ENCODE measurements at regions not wholly inside any gene's neighbourhood (a gene's known extent, or its start where the extent isn't known, plus 50 kb on each side); places are given as distances from the start of the nearest gene placed in this dataset.

DNA sequence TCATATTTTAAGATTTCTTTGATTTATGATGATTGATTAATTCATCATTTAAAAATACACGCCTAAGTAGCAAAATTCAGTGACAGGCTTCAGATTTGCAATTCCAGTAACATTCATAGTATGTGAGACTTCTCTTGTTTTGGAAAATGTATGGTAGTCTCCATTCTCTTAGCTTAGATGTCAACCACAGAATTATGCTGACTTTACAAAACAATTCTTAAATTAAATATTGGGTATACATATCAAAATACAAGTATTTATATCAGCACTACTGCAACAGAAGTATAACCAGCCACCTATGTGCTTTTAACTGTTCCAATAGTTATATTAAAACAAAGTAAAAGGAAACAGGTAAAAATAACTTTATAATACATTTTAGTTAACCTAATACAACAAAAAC is 1328.6 kb upstream of the ADGRL2 start:
- H3K27me3 ChIP-seq (ENCODE audit: low read length): no peaks in the 10 kb centered on the region
- no peak overlapping the region for H3K9ac ChIP-seq (ENCODE audit: low read length)
- H4K20me1 ChIP-seq (ENCODE audit: low read depth, low read length): no peaks in the 10 kb centered on the region
- H3K9me2 ChIP-seq (replicated peaks; ENCODE audit: insufficient read depth, low read length): no peaks in the 10 kb centered on the region
- H3K27ac ChIP-seq (ENCODE audit: low read depth, low read length): no peak overlapping the region
- H3F3A ChIP-seq (ENCODE audit: insufficient read depth): no peaks in the 10 kb centered on the region
- H3K4me2 ChIP-seq (ENCODE audit: low read depth, low read length, poor library complexity, severe bottlenecking): no peak overlapping the region
- TF ChIP-seq, protein P1, sequence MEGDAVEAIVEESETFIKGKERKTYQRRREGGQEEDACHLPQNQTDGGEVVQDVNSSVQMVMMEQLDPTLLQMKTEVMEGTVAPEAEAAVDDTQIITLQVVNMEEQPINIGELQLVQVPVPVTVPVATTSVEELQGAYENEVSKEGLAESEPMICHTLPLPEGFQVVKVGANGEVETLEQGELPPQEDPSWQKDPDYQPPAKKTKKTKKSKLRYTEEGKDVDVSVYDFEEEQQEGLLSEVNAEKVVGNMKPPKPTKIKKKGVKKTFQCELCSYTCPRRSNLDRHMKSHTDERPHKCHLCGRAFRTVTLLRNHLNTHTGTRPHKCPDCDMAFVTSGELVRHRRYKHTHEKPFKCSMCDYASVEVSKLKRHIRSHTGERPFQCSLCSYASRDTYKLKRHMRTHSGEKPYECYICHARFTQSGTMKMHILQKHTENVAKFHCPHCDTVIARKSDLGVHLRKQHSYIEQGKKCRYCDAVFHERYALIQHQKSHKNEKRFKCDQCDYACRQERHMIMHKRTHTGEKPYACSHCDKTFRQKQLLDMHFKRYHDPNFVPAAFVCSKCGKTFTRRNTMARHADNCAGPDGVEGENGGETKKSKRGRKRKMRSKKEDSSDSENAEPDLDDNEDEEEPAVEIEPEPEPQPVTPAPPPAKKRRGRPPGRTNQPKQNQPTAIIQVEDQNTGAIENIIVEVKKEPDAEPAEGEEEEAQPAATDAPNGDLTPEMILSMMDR (IDR thresholded peaks at IDR 0.05; ENCODE audit: insufficient read depth, low read length, poor library complexity, severe bottlenecking): no peak
- no peak for TF ChIP-seq EZH2phosphoT487 (conservative IDR thresholded peaks at IDR 0.05; ENCODE audit: low read length)
- H3K9me3 ChIP-seq (ENCODE audit: insufficient read depth, low read length): no peaks in the 10 kb centered on the region
- H3K4me3 ChIP-seq (ENCODE audit: insufficient read depth, low read length, poor library complexity, severe bottlenecking): no peak overlapping the region
- no peak overlapping the region for H2AFZ ChIP-seq (ENCODE audit: low read depth, low read length, severe bottlenecking)
- no peaks in the 10 kb centered on the region for H3K36me3 ChIP-seq (ENCODE audit: low read length)
- no peaks in the 10 kb centered on the region for H3K79me2 ChIP-seq (ENCODE audit: insufficient read depth, low read length)

DNA sequence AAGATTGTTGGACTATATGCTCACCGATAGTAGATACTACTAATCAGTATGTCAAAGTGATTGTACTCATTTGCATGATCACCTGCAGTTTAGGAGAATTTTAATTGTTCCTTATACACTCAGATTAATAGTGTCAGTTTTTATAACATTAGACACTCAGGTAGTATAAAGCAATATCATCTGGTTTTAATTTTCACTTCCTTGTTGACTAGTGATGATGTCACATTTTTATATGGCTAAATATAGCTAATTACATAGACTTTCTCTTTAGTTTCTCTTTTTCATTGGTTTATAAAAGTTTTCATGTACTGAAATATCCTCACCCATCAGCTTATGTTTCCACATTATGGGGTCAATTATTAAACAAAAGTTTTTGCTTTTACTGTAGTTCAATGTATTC is 1332.4 kb upstream of the ADGRL2 start:
- Histone ChIP-seq H3K4me3 (ENCODE audit: insufficient read depth, low read length, poor library complexity, severe bottlenecking) (no peak overlapping the region), H3K4me2 (ENCODE audit: low read depth, low read length, poor library complexity, severe bottlenecking) (no peak overlapping the region), H3F3A (ENCODE audit: insufficient read depth) (no peaks in the 10 kb centered on the region), H2AFZ (ENCODE audit: low read depth, low read length, severe bottlenecking) (peak overlapping the region; percentile 52), H4K20me1 (ENCODE audit: low read depth, low read length) (no peaks in the 10 kb centered on the region), H3K9ac (ENCODE audit: low read length) (no peak overlapping the region), H3K36me3 (ENCODE audit: low read length) (no peaks in the 10 kb centered on the region), H3K9me3 (ENCODE audit: insufficient read depth, low read length) (no peaks in the 10 kb centered on the region), H3K27me3 (ENCODE audit: low read length) (no peaks in the 10 kb centered on the region), H3K27ac (ENCODE audit: low read depth, low read length) (no peak overlapping the region), H3K79me2 (ENCODE audit: insufficient read depth, low read length) (no peaks in the 10 kb centered on the region), H3K9me2 (replicated peaks; ENCODE audit: insufficient read depth, low read length) (no peaks in the 10 kb centered on the region)
- TF ChIP-seq, protein P1 (IDR thresholded peaks at IDR 0.05; ENCODE audit: insufficient read depth, low read length, poor library complexity, severe bottlenecking): no peak
- no peak for TF ChIP-seq EZH2phosphoT487 (conservative IDR thresholded peaks at IDR 0.05; ENCODE audit: low read length)

DNA sequence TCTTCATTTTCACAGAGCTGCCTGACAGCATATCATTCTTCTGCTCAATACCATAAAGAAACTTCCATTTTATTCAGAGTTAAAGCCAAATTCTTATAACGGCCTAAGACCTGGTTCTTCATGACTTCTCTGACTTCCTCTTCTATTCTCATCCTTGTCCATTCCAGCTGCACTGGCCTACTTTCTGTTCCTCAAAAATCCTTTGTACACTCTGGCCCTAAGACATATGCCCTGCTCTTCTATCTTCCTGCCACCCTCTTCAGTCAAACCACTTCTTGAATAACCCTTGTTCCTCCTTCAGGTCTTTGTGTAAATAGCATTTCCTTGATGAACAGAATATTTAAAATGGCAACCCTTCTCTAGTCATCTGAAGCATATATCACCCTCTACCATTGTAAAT is 1338.7 kb upstream of the ADGRL2 start:
- Histone ChIP-seq H3K9ac (ENCODE audit: low read length) (no peak overlapping the region), H3F3A (ENCODE audit: insufficient read depth) (no peaks in the 10 kb centered on the region), H3K27me3 (ENCODE audit: low read length) (no peaks in the 10 kb centered on the region), H3K4me3 (ENCODE audit: insufficient read depth, low read length, poor library complexity, severe bottlenecking) (no peak overlapping the region), H3K9me2 (replicated peaks; ENCODE audit: insufficient read depth, low read length) (no peaks in the 10 kb centered on the region), H2AFZ (ENCODE audit: low read depth, low read length, severe bottlenecking) (no peak overlapping the region), H3K4me2 (ENCODE audit: low read depth, low read length, poor library complexity, severe bottlenecking) (no peak overlapping the region), H3K79me2 (ENCODE audit: insufficient read depth, low read length) (no peaks in the 10 kb centered on the region), H3K27ac (ENCODE audit: low read depth, low read length) (no peak overlapping the region), H3K9me3 (ENCODE audit: insufficient read depth, low read length) (no peaks in the 10 kb centered on the region), H3K36me3 (ENCODE audit: low read length) (no peaks in the 10 kb centered on the region), H4K20me1 (ENCODE audit: low read depth, low read length) (no peaks in the 10 kb centered on the region)
- TF ChIP-seq EZH2phosphoT487 (conservative IDR thresholded peaks at IDR 0.05; ENCODE audit: low read length): no peak
- TF ChIP-seq, protein P1 (IDR thresholded peaks at IDR 0.05; ENCODE audit: insufficient read depth, low read length, poor library complexity, severe bottlenecking): no peak

Data from SU-DHL-6 (cell line).